ENCODE measurements at regions not wholly inside any gene's neighbourhood (a gene's known extent, or its start where the extent isn't known, plus 50 kb on each side); places are given as distances from the start of the nearest gene placed in this dataset.

DNA sequence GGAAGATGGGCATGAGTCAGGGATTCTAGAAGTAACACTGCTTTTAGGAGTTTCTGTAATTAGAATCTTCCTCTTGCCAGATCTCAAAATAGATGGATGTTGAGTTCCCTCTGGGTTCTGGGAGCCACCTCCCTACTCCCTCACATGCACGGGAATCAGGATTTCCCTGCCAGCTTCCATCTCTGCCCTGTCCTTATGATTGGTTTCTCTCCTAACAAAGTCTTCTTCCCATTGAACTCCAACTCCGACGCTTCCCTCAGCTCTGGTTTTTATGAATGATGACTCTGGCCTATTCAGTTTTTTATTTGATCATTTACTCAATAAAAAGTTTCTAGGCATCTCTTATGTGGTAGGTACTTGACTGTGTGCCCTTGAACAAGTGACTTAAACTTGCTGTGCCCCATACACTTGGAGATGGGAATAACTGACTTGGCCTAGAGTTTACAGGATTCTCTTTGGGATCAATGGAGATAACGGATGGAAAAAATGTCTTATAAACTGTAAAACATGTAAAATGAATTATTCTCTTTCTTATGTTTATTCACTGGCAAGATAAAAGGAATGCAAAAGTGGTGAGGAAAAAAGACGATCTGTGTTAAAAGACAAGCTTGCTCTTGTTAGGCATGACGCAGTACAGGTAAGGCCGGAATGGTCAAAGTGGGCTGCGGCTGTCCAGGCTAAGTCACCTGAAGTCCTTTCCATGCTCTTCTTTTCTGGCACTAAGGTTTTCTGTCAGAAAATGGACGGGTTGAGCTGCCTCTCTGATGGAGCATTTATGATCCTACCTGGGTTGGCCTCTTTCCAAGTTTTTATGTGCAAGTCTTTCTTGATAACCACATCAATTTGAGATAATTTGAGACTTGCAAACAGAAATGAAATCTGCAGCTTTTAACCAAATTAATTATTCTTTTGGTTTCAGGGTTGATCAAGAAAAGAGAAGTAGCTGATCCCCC is 199.6 kb downstream of the MYCN start:
- DNase-seq, result no peak

GRCh38 chr2:16138811-16139662 is 198.7 kb downstream of the MYCN start:
- no peak for DNase-seq

DNA sequence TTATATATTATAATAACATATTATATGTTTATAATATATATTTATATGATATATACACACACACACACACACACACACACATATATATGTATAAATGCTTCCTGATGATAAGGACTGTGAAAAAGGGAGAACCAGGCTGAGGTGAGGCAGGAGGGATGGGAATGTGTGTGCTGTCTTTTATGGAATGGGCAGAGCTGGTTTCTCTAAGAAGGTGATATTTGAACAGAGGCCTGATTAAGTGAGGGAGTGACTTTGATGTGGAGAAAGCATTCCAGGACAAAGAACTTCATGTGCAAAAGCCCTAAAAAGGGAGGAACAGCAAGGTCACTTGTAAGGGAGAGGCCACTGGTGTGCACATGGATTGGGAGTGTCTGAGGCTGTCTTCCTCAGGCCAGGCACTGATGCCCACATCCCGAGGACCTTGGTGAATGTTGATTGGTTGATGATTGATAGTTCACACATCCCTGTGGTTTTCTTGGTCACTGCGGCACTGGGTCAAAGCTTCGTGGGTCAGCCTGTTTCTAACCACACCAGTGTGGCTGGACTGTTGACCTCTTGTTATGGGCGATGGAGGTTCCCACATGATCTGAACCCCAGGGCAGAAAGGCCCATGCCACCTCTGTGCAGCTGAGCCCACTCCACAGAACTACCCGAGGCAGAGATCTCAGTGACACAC is 196.9 kb downstream of the MYCN start:
- DNase-seq, result no peak

DNA sequence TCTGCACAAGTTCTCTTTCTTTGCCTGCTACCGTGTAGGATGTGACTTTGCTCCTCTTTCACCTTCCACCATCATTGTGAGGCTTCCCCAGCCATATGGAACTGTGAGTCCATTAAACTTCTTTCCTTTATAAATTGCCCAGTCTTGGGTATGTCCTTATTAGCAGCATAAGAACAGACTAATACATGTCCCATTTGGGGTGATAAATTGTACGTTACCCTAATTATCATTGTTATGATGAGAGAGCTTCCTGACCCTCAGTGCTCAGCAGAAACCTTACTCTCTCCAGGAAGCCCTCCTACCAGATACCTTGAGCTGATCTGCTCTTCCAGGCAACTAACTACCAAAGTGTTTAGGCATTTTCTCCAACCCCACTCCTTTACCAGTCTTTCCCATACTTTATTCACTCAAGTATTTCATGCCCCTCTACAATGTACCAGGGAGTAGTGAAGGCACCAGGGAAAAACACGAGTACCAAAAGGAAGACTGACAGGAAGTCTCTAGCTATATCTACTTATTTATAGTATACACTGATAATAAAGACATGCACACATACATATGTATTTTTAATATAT is 196.2 kb downstream of the MYCN start:
- no peak for DNase-seq

DNA sequence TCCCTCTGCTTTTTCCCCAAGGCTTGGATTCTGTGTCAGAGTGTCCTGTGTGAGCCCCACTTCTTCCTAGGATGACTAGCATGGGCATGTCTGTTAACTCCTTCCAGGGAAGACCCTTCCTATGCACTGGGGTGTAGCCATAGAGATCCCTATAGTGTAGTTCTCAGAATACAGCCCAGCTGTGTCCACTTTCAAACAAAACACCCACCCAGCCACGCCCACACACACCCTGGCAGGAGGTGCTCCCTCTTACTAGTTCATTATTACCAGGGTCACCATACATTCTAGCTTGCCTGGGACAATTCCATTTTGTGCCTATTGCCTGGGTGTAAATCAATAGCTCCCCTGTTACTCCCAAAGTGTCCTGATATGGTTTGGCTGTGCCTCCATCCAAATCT is 195.6 kb downstream of the MYCN start:
- DNase-seq, result no peak

DNA sequence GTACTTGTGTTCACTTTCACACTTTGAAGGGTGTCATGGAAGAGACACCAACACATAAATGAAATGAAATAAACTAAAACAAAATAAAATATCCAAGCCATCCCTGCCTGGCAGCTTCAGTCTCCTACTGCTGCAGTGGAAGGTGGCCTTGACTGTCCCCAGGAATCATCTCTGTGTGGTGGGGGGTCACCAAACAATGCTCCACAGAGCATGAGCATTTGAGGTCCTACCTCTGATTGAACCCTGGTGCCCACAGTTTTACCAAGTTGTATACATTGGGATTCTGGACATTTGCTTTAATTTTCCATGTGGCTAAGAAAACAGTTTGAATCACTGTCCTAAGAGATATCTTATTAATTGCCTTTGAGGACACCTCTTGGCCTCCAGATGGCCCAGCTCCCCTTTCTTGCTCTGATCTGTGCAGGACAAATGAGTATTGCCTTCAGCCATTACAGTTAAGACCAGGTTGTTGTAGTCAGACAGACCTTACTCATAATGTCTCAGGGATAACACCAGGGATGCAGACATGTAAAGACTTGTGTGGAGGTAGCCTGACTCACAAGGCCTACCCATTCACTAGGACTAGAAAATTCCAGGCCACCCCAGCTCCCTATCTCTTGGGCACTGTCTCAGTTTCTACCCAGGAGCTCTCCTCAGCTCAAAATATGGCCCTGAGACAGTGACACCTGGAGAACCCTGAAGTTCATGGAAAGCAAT is 195.0 kb downstream of the MYCN start:
- DNase-seq, result no peak

DNA sequence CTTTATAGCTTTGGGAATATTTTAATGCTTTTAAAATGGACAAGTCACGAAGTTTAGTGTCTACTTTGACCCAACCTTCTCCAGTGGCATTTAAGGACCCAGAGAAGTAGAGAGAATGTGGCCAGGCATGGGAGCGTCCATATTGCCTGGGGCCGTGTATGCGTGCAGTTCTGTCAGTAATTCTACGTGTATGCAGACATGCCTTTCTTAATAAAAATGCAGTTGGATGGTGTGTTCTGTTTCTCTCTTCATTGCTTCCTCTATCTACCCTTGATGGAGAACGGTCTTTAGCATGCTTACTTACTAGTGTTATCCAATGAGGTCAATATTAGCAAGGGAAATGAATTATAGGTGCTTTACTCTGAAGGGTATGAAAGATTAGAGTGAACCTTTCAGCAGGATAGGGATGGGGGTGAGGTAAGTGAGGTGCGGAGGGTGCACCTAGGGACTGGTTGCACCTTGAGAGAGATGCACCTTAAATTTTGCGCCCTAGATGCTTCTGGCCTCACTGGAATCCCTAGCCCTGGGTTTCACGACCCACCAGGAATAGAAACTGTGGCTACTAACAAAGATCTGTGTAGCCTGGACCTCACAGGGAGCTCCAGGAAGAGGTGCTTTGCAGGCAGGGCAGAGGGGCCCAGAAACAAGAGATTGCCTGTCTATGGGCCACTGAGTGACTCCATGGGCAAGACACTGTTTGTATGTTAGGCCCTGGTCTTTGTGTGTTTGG is 194.3 kb downstream of the MYCN start:
- DNase-seq, result no peak

- no peak for DNase-seq
Measured at GRCh38 chr2:16130906-16131400, 190.6 kb downstream of the MYCN start.

DNA sequence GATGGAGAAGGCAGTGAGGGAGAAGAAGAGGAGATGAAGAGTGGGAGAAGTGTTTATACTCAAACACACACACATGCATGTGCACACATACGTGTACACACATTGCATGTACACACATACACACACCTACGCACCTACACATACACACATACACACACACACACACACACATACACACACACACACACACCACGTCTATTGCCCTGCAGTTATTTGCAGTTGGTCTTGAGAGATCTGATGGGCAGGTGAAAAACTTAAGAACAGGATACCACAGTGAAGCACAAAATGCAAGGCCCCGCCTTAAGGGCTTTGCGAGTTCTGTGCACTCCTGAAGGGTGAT is 190.2 kb downstream of the MYCN start:
- no peak for DNase-seq

GRCh38 chr2:16129716-16130540 is 189.6 kb downstream of the MYCN start:
- no peak for DNase-seq

DNA sequence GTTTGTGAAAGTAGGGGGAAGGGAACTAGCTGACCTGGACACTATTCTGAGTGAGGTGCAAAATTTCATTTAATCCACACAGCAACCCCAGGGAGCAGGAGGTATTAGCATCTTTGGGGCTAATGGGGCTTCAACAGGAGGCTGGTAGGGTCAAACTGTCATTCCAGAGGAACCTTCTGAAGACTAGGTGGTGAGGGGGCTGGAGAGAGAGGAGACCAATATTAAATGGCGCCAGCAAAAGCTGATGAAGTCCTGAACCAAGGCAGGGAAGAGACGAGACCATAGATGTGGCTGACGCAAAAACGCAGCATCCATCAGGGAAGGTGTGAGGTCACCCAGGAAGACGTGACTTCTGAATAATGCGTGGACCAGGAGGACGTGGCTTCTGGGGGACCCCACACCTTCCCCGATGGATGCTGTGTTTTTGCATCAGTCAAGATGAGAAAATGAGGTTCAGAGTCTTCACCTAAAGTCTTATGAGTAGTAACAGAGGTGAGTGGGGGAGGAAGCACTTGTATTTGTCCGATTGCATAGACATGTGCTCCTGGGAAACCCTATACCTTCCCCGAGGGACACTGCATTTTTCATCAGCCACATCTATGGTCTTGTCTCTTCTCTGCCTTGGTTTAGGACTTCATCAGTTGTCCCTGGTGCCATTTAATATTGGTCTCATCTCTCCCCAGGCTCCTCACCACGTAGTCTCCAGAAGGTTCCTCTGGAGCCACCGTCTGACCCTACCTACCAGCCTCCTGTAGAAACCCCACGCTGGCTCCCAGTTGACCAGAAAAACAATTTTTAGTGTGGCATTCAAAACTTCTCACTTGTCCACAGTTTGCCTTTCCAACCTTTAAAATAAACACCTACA is 188.6 kb downstream of the MYCN start:
- DNase-seq, result no peak

GRCh38 chr2:16127958-16128357 is 187.6 kb downstream of the MYCN start:
- no peak for DNase-seq

- DNase-seq, result no peak
Measured at GRCh38 chr2:16127276-16127940, 187.1 kb downstream of the MYCN start.

DNA sequence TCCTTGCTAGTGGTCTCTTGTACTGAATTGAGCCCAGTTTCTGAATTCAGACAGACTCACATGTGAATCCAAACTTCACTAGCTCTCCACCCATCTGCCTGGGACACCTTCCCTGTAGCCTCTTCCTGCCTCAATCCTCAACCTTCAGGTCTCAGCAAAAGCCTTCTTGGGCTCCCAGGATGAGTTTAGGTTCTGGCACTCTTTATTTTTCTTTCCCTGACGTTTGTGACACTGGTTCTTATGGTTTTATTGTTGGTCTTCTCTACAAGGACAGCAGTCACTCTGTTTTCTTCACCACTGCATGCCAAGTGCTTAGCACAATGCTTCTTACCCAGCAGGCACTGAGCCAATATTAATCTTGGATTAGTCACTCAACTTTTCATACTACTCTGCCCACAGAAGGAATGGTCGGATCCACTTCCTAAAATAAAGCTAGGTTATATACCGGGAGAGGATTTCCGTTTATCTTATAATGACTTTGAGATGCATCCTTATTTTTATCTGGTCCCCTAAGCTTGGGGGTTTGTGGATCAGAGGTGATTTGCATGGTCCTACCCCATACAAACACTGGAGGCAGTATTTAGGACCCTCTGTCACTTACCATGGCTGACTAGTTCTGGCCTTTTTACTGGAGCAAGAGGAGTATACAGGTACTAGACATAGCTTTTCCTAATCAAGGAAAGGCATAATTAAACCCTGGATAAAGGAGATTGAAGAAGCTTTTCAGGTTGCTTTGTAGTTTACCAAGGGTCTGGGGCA is 186.3 kb downstream of the MYCN start:
- no peak for DNase-seq

GRCh38 chr2:16125614-16126516 is 185.5 kb downstream of the MYCN start:
- DNase-seq, result no peak

GRCh38 chr2:16124881-16125613 is 184.7 kb downstream of the MYCN start:
- no peak for DNase-seq
